Esophagus muscularis mucosa (tissue), 4 donors: ENCODE measurements at regions not wholly inside any gene's neighbourhood (a gene's known extent, or its start where the extent isn't known, plus 50 kb on each side); places are given as distances from the start of the nearest gene placed in this dataset.

ENCODE experiments used
- DNase-seq: peaks from one replicate; pipeline ENCODE4 v3.0.0-alpha.2; 2017; ENCODE audit errors: extremely low spot score
- H3K27ac ChIP-seq, 4 donors: fragments of 200-600 bp; sonication (generic); replicated peaks in 1 of 4; 1 replicate in 3 of 4; 2 replicates in 1 of 4; pipeline ENCODE4 v1.5.1; 2016 to 2019; ENCODE audit warnings: mild to moderate bottlenecking in 1 of 4
- H3K27me3 ChIP-seq, 4 donors: fragments of 200-600 bp; sonication (generic); one replicate each; pipeline versions ENCODE4 v1.5.1 to v1.6.0; 2016 to 2019
- H3K36me3 ChIP-seq, 4 donors: fragments of 200-600 bp; sonication (generic); one replicate each; pipeline ENCODE4 v1.5.1; 2016 to 2019
- H3K4me1 ChIP-seq, 4 donors: fragments of 200-600 bp; sonication (generic); one replicate each; pipeline ENCODE4 v1.5.1; 2016 to 2019
- H3K4me3 ChIP-seq, 4 donors: fragments of 200-600 bp; sonication (generic); 1 replicate in 2 of 4; 2 replicates in 2 of 4; pipeline ENCODE4 v1.5.1; 2016 to 2019; ENCODE audit warnings: mild to moderate bottlenecking in 4 of 4, moderate library complexity in 1 of 4
- H3K9me3 ChIP-seq, 4 donors: fragments of 200-600 bp; sonication (generic); 1 replicate in 3 of 4; 2 replicates in 1 of 4; pipeline ENCODE4 v1.5.1; 2016 to 2019
- CTCF ChIP-seq, 3 experiments: fragments of 200-600 bp in 2 of 3; fragments of 450-650 bp in 1 of 3; sonication (generic) in 2 of 3; IDR thresholded peaks; one replicate each; pipeline ENCODE4 v1.5.1; 2017 to 2019; ENCODE audit warnings: antibody characterized with exemption in 3 of 3, mild to moderate bottlenecking in 2 of 3, moderate library complexity in 1 of 3
- EP300 ChIP-seq: sonication (generic); formaldehyde crosslinking; IDR thresholded peaks from one replicate; pipeline ENCODE4 v1.6.1; 2017; ENCODE audit warnings: antibody characterized with exemption
- POLR2A ChIP-seq: fragments of 450-650 bp; IDR thresholded peaks from one replicate; pipeline ENCODE4 v1.6.1; 2017; ENCODE audit warnings: antibody characterized with exemption, moderate library complexity, mild to moderate bottlenecking, low read depth
- POLR2AphosphoS5 ChIP-seq, 2 donors: sonication (generic); formaldehyde crosslinking; IDR thresholded peaks; one replicate each; pipeline ENCODE4 v1.6.1; 2017; ENCODE audit warnings: antibody characterized with exemption in 2 of 2
- WGBS: methylation state at CpG from one replicate; pipeline ENCODE4 v1.1.5; 2018; 5-methylcytosine and 5-hydroxymethylcytosine counted together
- intact Hi-C: fragments of 100-400 bp; cut with DNase I; formaldehyde crosslinking; loops from one replicate; pipeline ENCODE4 v1.15.1; 2023

GRCh38 chr6:92763680-92764079, 655.7 kb downstream of the EPHA7 start:
- no peaks in the 10 kb centered on the region for H3K9me3 ChIP-seq
- DNase-seq: no peak
- H3K27me3 ChIP-seq: no peaks in the 10 kb centered on the region
- H3K4me1 ChIP-seq: peaks cover 0 to 18% (median 13%) of the 10 kb centered on the region in 4 donors
- no peaks in the 10 kb centered on the region for H3K36me3 ChIP-seq
- 61% methylated on average over 3 of the region's 3 CpGs for WGBS
- intact Hi-C loops: no loop called here
- H3K4me3 ChIP-seq: no peak overlapping the region
- H3K27ac ChIP-seq: no peak overlapping the region
- TF ChIP-seq POLR2A (no peak), CTCF (IDR thresholded peaks at IDR 0.05) (no peak), EP300 (no peak), POLR2AphosphoS5 (IDR thresholded peaks at IDR 0.05) (no peak)

GRCh38 chr6:92763274-92763584, 656.1 kb downstream of the EPHA7 start:
- no peak overlapping the region for H3K27ac ChIP-seq
- no peak for TF ChIP-seq POLR2A
- TF ChIP-seq POLR2AphosphoS5 (IDR thresholded peaks at IDR 0.05): no peak
- no peak for TF ChIP-seq CTCF (IDR thresholded peaks at IDR 0.05)
- no peak for TF ChIP-seq EP300
- DNase-seq: no peak
- H3K27me3 ChIP-seq: no peaks in the 10 kb centered on the region
- no peaks in the 10 kb centered on the region for H3K9me3 ChIP-seq
- H3K4me3 ChIP-seq: no peak overlapping the region
- intact Hi-C loops: no loop called here
- no peaks in the 10 kb centered on the region for H3K36me3 ChIP-seq
- WGBS: 71% methylated on average over 2 of the region's 2 CpGs
- peaks cover 0 to 18% (median 13%) of the 10 kb centered on the region in 4 donors for H3K4me1 ChIP-seq

GRCh38 chr6:92762443-92763273, 656.7 kb downstream of the EPHA7 start:
- Histone ChIP-seq H3K27ac (peak overlapping the region in 2 of 4 donors; percentile 37 to 39), H3K36me3 (no peaks in the 10 kb centered on the region), H3K4me1 (peaks cover 0 to 18% (median 13%) of the 10 kb centered on the region in 4 donors), H3K9me3 (no peaks in the 10 kb centered on the region), H3K4me3 (no peak overlapping the region), H3K27me3 (no peaks in the 10 kb centered on the region)
- intact Hi-C loops: no loop called here
- no peak for DNase-seq
- no peak for TF ChIP-seq POLR2A
- no peak for TF ChIP-seq EP300
- no peak for TF ChIP-seq POLR2AphosphoS5 (IDR thresholded peaks at IDR 0.05)
- no peak for TF ChIP-seq CTCF (IDR thresholded peaks at IDR 0.05)
- 34% methylated on average over 3 of the region's 3 CpGs for WGBS

- WGBS: 93% methylated on average over 3 of the region's 3 CpGs
- H3K9me3 ChIP-seq: no peaks in the 10 kb centered on the region
- no peak for TF ChIP-seq CTCF (IDR thresholded peaks at IDR 0.05)
- no peak for TF ChIP-seq POLR2A
- no peak overlapping the region for H3K27ac ChIP-seq
- H3K27me3 ChIP-seq: no peaks in the 10 kb centered on the region
- no peaks in the 10 kb centered on the region for H3K36me3 ChIP-seq
- intact Hi-C loops: no loop called here
- H3K4me3 ChIP-seq: no peak overlapping the region
- H3K4me1 ChIP-seq: peaks cover 0 to 18% (median 13%) of the 10 kb centered on the region in 4 donors
- DNase-seq: no peak
Measured at GRCh38 chr6:92759178-92759577, 660.2 kb downstream of the EPHA7 start.

GRCh38 chr6:92757925-92758324, 661.4 kb downstream of the EPHA7 start:
- Histone ChIP-seq H3K4me3 (no peak overlapping the region), H3K9me3 (peaks cover 0 to 6% (median 0%) of the 10 kb centered on the region in 4 donors), H3K4me1 (peaks cover 0 to 13% (median 11%) of the 10 kb centered on the region in 4 donors), H3K27me3 (no peaks in the 10 kb centered on the region), H3K27ac (no peak overlapping the region), H3K36me3 (no peaks in the 10 kb centered on the region)
- WGBS: 65% methylated on average over 4 of the region's 4 CpGs
- intact Hi-C loops: no loop called here
- TF ChIP-seq CTCF (IDR thresholded peaks at IDR 0.05): no peak
- TF ChIP-seq POLR2A: no peak
- no peak for TF ChIP-seq POLR2AphosphoS5 (IDR thresholded peaks at IDR 0.05)
- no peak for TF ChIP-seq EP300
- DNase-seq: no peak
